ENCODE measurements at regions not wholly inside any gene's neighbourhood (a gene's known extent, or its start where the extent isn't known, plus 50 kb on each side); places are given as distances from the start of the nearest gene placed in this dataset.
"Not testable (repeated sequence)": the region's sequence is repeated elsewhere in the genome, so short reads cannot be mapped to it uniquely, and the experiment has no call there.

GRCh38 chr7:34207810-34208209, 302.5 kb downstream of the BMPER start:
- DNase-seq (ENCODE audit: low read depth), result no peak

DNA sequence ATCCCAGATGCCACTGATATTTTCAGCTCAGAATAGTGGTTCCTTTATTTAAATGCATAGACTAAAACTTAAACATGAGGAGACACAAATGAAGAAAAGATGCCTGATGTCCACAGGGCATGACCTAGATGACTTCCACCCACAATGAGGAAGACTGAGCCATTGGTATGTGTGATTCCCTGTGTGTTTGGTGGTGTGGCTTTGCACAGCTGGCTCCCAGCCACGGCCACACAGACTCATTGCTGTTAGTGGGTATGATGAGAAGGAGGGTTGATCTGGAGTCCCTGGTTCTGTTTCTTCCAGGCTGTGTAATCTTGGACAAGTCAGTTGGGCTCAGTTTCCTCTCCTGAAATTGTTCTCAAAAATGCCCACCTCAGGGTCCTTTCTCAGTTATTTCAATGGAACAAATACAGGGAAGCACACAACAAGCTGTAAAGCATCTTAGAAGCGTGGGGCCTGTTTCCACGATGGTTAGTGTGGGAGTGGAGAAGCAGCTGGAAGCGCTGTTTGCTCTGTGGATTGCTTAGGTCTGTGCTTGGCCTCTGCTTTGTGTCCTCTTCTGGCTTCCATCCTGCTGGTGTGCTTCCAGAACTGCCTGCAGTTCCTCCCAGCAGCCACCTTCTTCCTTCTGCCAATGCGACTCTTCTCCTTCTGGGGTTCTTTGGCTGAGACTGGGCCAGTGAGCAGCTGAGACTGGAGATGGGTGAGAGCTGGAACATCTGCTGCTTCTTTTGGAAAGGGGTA, 303.7 kb downstream of the BMPER start:
- no peak for DNase-seq (ENCODE audit: low read depth)

- no peak for DNase-seq (ENCODE audit: low read depth)
Observed at GRCh38 chr7:34211018-34211417, 305.7 kb downstream of the BMPER start.

- no peak for DNase-seq (ENCODE audit: low read depth)
Observed at GRCh38 chr7:34217972-34218371, 312.6 kb downstream of the BMPER start.

GRCh38 chr7:34219153-34219718, 313.9 kb downstream of the BMPER start:
- no peak for DNase-seq (ENCODE audit: low read depth)

- DNase-seq (ENCODE audit: low read depth), result no peak
Observed at GRCh38 chr7:34220506-34221185, 315.3 kb downstream of the BMPER start.

GRCh38 chr7:34222316-34222715, 317.0 kb downstream of the BMPER start:
- no peak for DNase-seq (ENCODE audit: low read depth)

DNA sequence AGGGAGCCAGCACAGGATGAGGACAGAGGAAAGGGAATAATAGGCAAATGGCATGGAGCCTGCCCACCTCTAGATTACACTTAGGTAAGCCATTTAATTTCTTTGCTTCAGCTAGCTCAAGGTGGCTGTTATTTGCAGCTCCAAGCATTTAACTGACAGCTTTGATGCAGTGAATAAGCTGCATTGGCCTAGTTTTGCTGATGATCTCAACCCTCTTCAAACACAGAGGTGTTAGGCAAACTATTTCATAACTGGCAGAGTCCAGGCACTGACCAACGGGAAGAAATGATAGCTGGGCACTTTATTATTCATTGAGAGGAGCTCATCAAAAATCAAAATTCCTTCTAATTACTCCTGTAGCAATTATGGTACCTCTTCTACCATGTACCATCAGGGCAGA, 317.4 kb downstream of the BMPER start:
- no peak for DNase-seq (ENCODE audit: low read depth)

DNA sequence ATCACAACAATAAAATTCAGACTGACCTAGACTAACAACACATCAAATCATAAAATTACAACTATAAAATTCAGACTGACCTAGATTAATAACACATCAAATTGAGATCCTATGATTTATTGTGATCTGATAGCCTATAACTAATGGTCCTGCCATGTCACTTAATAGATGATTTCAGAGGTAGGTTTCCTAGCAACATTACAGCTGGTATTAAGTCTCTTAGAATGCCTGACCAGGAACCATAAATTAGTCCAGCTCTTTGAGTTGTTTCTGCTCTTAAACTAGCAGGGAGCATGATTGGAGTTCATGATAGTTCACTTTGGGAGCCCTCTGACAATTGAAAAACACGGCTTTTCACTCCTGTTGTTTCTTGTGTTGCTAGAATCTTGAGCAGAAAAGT, 318.9 kb downstream of the BMPER start:
- DNase-seq (ENCODE audit: low read depth), result no peak

- no peak for DNase-seq (ENCODE audit: low read depth)
Observed at GRCh38 chr7:34225193-34225592, 319.9 kb downstream of the BMPER start.

DNA sequence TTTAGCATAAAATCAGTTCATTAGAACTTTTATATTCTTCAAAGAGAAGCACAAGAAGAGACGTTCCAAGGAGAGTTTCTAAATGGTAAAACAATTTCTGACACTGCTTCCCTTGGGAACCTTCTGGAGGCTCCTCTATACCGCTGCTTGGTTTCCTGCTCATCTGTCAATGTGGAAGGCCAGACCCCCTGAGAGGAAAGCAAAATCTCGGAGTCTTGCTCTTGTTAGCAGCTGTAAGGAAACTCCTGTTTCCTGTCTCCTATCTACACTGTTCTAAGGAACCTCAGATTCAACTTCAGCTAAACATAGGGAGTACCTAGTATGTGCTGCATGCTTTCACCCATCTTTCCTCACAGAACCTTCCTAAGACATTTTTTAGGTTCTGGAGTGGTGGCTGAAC, 322.2 kb downstream of the BMPER start:
- no peak for DNase-seq (ENCODE audit: low read depth)

DNA sequence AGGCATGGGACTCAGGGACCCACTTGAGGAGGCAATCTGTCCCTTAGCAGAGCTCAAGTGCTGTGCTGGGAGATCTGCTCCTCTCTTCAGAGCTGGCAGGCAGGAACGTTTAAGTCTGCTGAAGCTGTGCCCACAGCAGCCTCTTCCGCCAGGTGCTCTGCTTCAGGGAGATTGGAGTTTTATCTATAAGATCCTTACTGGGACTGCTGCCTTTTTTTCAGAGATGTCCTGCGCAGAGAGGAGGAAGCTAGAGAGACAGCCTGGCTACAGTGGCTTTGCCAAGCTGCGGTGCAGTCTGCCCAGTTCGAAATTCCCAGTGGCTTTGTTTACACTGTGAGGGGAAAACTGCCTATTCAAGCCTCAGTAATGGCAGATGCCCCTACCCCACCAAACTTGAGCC, 329.8 kb downstream of the BMPER start:
- DNase-seq (ENCODE audit: low read depth), result not testable (repeated sequence)

GRCh38 chr7:34236057-34236456, 330.7 kb downstream of the BMPER start:
- no peak for DNase-seq (ENCODE audit: low read depth)

GRCh38 chr7:34236839-34237492, 331.6 kb downstream of the BMPER start:
- no peak for DNase-seq (ENCODE audit: low read depth)

GRCh38 chr7:34237493-34237849, 332.1 kb downstream of the BMPER start:
- no peak for DNase-seq (ENCODE audit: low read depth)

DNA sequence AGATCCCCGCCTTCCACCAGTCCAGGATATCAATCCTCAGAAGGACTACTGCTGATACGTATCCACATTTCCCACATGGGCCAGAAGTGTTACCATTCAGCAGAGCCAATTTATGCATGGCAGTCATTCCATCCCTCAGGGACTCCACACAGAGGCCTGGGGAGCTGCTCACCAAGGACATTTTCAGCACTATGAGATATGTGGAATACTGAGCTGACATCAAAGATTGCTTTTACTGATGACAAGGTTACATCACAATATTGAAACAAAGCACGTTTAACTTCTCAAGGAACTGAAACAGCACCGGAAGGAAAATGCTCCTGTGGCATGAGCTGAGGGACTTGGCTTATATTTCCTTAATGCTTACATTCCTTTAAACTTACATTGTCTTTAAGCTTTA, 335.1 kb downstream of the BMPER start:
- no peak for DNase-seq (ENCODE audit: low read depth)

DNA sequence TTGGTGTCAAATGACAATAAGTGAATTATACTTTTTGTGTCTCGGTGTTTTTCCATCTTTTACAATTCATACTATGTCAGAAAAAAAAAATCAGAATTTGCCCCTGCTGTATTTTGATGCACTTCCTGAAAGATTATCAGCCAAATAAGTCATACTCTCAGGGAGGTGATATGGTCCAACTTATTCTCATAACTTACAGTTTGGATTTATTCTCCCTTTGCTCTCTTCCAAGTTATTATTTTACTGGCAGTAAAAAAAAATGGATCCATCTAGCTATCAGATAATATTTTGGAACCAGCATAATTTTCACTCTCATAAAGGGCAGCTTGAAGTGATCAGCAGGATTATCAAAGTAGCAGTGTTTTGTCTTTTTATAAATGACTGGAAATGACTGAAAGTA, 337.1 kb downstream of the BMPER start:
- DNase-seq (ENCODE audit: low read depth), result no peak

GRCh38 chr7:34245246-34245645, 339.9 kb downstream of the BMPER start:
- DNase-seq (ENCODE audit: low read depth), result no peak

GRCh38 chr7:34247468-34247867, 342.1 kb downstream of the BMPER start:
- DNase-seq (ENCODE audit: low read depth), result no peak

DNA sequence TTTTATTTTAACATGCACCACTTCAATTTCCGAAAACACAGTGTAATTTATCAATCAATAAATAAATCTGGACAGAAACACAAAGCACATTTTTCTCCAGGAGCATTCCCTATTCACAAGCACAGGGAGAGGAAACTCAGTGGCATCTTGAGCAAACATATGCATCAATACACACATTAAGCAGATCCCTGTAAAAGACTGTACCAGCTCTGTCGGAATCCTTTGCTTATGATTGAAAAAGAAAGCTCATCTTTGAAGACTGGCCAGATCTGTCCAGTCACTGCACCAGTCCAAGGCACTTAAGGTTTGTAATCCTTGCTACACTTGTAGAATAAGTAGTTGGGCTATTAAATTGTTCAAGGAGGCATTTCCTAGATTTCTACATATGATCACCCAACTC, 343.9 kb downstream of the BMPER start:
- no peak for DNase-seq (ENCODE audit: low read depth)

- no peak for DNase-seq (ENCODE audit: low read depth)
Observed at GRCh38 chr7:34260279-34260678, 354.9 kb downstream of the BMPER start.

GRCh38 chr7:34263168-34263567, 357.8 kb downstream of the BMPER start:
- DNase-seq (ENCODE audit: low read depth), result no peak

- no peak for DNase-seq (ENCODE audit: low read depth)
Observed at GRCh38 chr7:34269084-34269483, 363.7 kb downstream of the BMPER start.
